ENCODE measurements at regions not wholly inside any gene's neighbourhood (a gene's known extent, or its start where the extent isn't known, plus 50 kb on each side); places are given as distances from the start of the nearest gene placed in this dataset.

DNA sequence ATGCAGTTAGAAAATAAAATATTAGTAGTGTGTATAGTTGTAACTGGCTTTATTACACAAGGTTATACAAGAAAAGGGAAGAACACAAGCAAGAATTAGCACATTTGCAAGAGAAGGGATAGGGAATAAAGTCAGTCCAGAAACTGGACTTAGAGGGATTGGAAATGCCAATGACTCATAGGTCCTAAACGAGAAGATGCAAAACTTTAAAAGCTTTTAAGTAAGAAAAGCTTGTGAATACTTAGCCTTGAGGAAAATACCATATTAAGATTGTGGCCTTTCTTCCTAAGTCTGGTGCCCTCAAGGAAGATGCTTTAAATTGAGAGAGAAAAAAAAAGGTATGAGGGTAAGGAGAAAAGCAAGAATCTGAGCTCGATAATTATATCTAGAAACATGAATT lies 102.3 kb upstream of the MCHR2 start:
- no peak overlapping the region for H2BK120ac ChIP-seq (ENCODE audit: low read depth, low read length)
- H2AK5ac ChIP-seq (ENCODE audit: low read length, severe bottlenecking) = no peak overlapping the region
- no peaks in the 10 kb centered on the region for H3K79me1 ChIP-seq (replicated peaks; ENCODE audit: low read length, poor library complexity, severe bottlenecking)
- no peaks in the 10 kb centered on the region for H3K4me1 ChIP-seq (ENCODE audit: control insufficient read depth, insufficient read depth, low read depth, low read length)
- H3K27ac ChIP-seq (ENCODE audit: low read length, poor library complexity, severe bottlenecking) = no peak overlapping the region
- H2AFZ ChIP-seq (ENCODE audit: low read depth, low read length) = no peak overlapping the region
- no peak overlapping the region for H3K9ac ChIP-seq (ENCODE audit: low read length)
- no peaks in the 10 kb centered on the region for H3K9me3 ChIP-seq (ENCODE audit: control insufficient read depth, low read length)
- no peaks in the 10 kb centered on the region for H3K36me3 ChIP-seq (ENCODE audit: control insufficient read depth in 1 of 2, insufficient read depth in 2 of 2, low read depth in 1 of 2, low read length in 2 of 2)
- H3K27me3 ChIP-seq (ENCODE audit: control insufficient read depth in 1 of 2, insufficient read depth in 1 of 2, low read length in 2 of 2) = no peaks in the 10 kb centered on the region
- H2BK12ac ChIP-seq (ENCODE audit: low read length in 2 of 2) = no peak overlapping the region
- no peak overlapping the region for H3K14ac ChIP-seq (ENCODE audit: low read length in 2 of 2)
- no peak overlapping the region for H2BK5ac ChIP-seq (ENCODE audit: low read depth, low read length, poor library complexity, severe bottlenecking)
- H3K4me3 ChIP-seq (ENCODE audit: insufficient read depth in 1 of 2, low read depth in 1 of 2, low read length in 2 of 2) = no peak overlapping the region
- H4K91ac ChIP-seq (ENCODE audit: low read length) = no peak overlapping the region
- H3K23ac ChIP-seq (ENCODE audit: low read length in 2 of 2) = no peak overlapping the region
- H3K4me2 ChIP-seq (ENCODE audit: low read length, poor library complexity, severe bottlenecking) = no peak overlapping the region
- no peak overlapping the region for H3K18ac ChIP-seq (ENCODE audit: low read depth in 1 of 2, low read length in 2 of 2)
- DNase-seq = no peak
- no peak overlapping the region for H2BK15ac ChIP-seq (ENCODE audit: low read depth, poor library complexity, severe bottlenecking)
- H4K8ac ChIP-seq (ENCODE audit: low read length) = no peak overlapping the region
- no peak overlapping the region for H3K4ac ChIP-seq (ENCODE audit: low read depth in 1 of 2, low read length in 2 of 2)
- 50% methylated on average over 1 of the region's 2 CpGs for WGBS

- H3K4me3 ChIP-seq (ENCODE audit: insufficient read depth in 1 of 2, low read depth in 1 of 2, low read length in 2 of 2) = no peak overlapping the region
Observed at GRCh38 chr6:100093405-100093804, 99.4 kb upstream of the MCHR2 start.

DNA sequence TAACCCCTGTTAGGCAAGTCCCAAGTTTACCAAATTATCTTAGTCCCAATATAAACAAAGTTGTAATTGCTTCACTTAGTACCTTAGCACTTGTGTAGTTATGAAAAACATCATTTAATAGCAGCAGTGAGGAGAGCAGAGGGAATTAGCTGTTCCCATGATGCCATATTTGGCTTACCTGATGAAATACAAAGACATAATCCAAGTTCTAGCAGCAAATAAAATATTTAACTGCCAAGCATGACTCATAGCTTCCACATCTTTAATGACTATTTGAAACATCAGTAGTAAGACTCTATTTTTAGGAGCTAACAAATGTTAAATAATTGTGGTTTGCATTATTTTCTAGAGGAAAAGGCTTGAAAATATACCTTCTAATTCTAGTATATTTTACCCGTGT lies 94.0 kb upstream of the MCHR2 start:
- Histone ChIP-seq H4K8ac (ENCODE audit: low read length) (no peak overlapping the region), H4K91ac (ENCODE audit: low read length) (no peak overlapping the region), H3K36me3 (ENCODE audit: control insufficient read depth in 1 of 2, insufficient read depth in 2 of 2, low read depth in 1 of 2, low read length in 2 of 2) (no peaks in the 10 kb centered on the region), H3K14ac (ENCODE audit: low read length in 2 of 2) (no peak overlapping the region), H3K27ac (ENCODE audit: low read length, poor library complexity, severe bottlenecking) (no peak overlapping the region), H3K23ac (ENCODE audit: low read length in 2 of 2) (no peak overlapping the region), H3K9ac (ENCODE audit: low read length) (no peak overlapping the region), H2AK5ac (ENCODE audit: low read length, severe bottlenecking) (no peak overlapping the region), H2BK120ac (ENCODE audit: low read depth, low read length) (no peak overlapping the region), H2AFZ (ENCODE audit: low read depth, low read length) (no peak overlapping the region), H3K9me3 (ENCODE audit: control insufficient read depth, low read length) (no peaks in the 10 kb centered on the region), H2BK5ac (ENCODE audit: low read depth, low read length, poor library complexity, severe bottlenecking) (no peak overlapping the region), H3K4me3 (ENCODE audit: insufficient read depth in 1 of 2, low read depth in 1 of 2, low read length in 2 of 2) (no peak overlapping the region), H2BK12ac (ENCODE audit: low read length in 2 of 2) (no peak overlapping the region), H3K4me2 (ENCODE audit: low read length, poor library complexity, severe bottlenecking) (no peak overlapping the region), H3K27me3 (ENCODE audit: control insufficient read depth in 1 of 2, insufficient read depth in 1 of 2, low read length in 2 of 2) (no peaks in the 10 kb centered on the region), H3K18ac (ENCODE audit: low read depth in 1 of 2, low read length in 2 of 2) (no peak overlapping the region), H3K79me1 (replicated peaks; ENCODE audit: low read length, poor library complexity, severe bottlenecking) (no peaks in the 10 kb centered on the region), H3K4me1 (ENCODE audit: control insufficient read depth, insufficient read depth, low read depth, low read length) (no peaks in the 10 kb centered on the region), H3K4ac (ENCODE audit: low read depth in 1 of 2, low read length in 2 of 2) (no peak overlapping the region), H2BK15ac (ENCODE audit: low read depth, poor library complexity, severe bottlenecking) (no peak overlapping the region)
- peak; percentile 42 for DNase-seq
- 100% methylated on average over 1 of the region's 1 CpG for WGBS

More at GRCh38 chr6:100093405-100093804, 99.4 kb upstream of the MCHR2 start:
- Histone ChIP-seq H3K4me2 (ENCODE audit: low read length, poor library complexity, severe bottlenecking) (no peak overlapping the region), H3K4me1 (ENCODE audit: control insufficient read depth, insufficient read depth, low read depth, low read length) (no peaks in the 10 kb centered on the region), H4K91ac (ENCODE audit: low read length) (no peak overlapping the region), H2AFZ (ENCODE audit: low read depth, low read length) (no peak overlapping the region), H3K4ac (ENCODE audit: low read depth in 1 of 2, low read length in 2 of 2) (no peak overlapping the region), H3K18ac (ENCODE audit: low read depth in 1 of 2, low read length in 2 of 2) (no peak overlapping the region), H2BK5ac (ENCODE audit: low read depth, low read length, poor library complexity, severe bottlenecking) (no peak overlapping the region), H2BK15ac (ENCODE audit: low read depth, poor library complexity, severe bottlenecking) (no peak overlapping the region), H3K14ac (ENCODE audit: low read length in 2 of 2) (no peak overlapping the region), H3K9ac (ENCODE audit: low read length) (no peak overlapping the region), H2BK12ac (ENCODE audit: low read length in 2 of 2) (no peak overlapping the region), H2BK120ac (ENCODE audit: low read depth, low read length) (no peak overlapping the region), H3K79me1 (replicated peaks; ENCODE audit: low read length, poor library complexity, severe bottlenecking) (no peaks in the 10 kb centered on the region), H4K8ac (ENCODE audit: low read length) (no peak overlapping the region), H3K9me3 (ENCODE audit: control insufficient read depth, low read length) (no peaks in the 10 kb centered on the region), H3K36me3 (ENCODE audit: control insufficient read depth in 1 of 2, insufficient read depth in 2 of 2, low read depth in 1 of 2, low read length in 2 of 2) (no peaks in the 10 kb centered on the region), H3K27ac (ENCODE audit: low read length, poor library complexity, severe bottlenecking) (no peak overlapping the region), H3K27me3 (ENCODE audit: control insufficient read depth in 1 of 2, insufficient read depth in 1 of 2, low read length in 2 of 2) (no peaks in the 10 kb centered on the region), H3K23ac (ENCODE audit: low read length in 2 of 2) (no peak overlapping the region), H2AK5ac (ENCODE audit: low read length, severe bottlenecking) (no peak overlapping the region)
- WGBS = 96% methylated on average over 6 of the region's 6 CpGs
- DNase-seq = no peak

DNA sequence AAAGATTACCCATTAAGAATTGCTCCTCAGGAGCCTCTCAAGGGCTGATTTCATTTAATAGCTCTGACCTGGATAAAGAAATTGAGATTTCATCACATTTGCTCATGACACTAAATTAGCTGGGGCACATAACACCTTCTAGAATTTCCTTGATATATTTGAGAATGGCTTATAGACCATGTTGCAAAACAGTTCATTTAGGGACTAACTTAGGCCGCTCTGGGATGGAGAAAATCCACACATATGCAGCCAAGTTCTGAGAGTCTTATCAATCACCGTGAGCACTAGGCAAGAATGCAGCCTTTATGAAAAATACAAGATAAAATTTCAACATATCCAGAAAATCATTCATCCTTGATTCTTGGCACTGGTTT lies 91.0 kb upstream of the MCHR2 start:
- no peak overlapping the region for H4K91ac ChIP-seq (ENCODE audit: low read length)
- H2AFZ ChIP-seq (ENCODE audit: low read depth, low read length) = no peak overlapping the region
- H2BK12ac ChIP-seq (ENCODE audit: low read length in 2 of 2) = no peak overlapping the region
- H4K8ac ChIP-seq (ENCODE audit: low read length) = no peak overlapping the region
- no peaks in the 10 kb centered on the region for H3K9me3 ChIP-seq (ENCODE audit: control insufficient read depth, low read length)
- no peak overlapping the region for H2BK120ac ChIP-seq (ENCODE audit: low read depth, low read length)
- WGBS = 61% methylated on average over 2 of the region's 2 CpGs
- no peak overlapping the region for H3K4ac ChIP-seq (ENCODE audit: low read depth in 1 of 2, low read length in 2 of 2)
- no peak overlapping the region for H2BK5ac ChIP-seq (ENCODE audit: low read depth, low read length, poor library complexity, severe bottlenecking)
- H3K9ac ChIP-seq (ENCODE audit: low read length) = no peak overlapping the region
- H3K18ac ChIP-seq (ENCODE audit: low read depth in 1 of 2, low read length in 2 of 2) = no peak overlapping the region
- H3K4me1 ChIP-seq (ENCODE audit: control insufficient read depth, insufficient read depth, low read depth, low read length) = no peaks in the 10 kb centered on the region
- no peak overlapping the region for H2AK5ac ChIP-seq (ENCODE audit: low read length, severe bottlenecking)
- H3K23ac ChIP-seq (ENCODE audit: low read length in 2 of 2) = no peak overlapping the region
- no peak for DNase-seq
- H3K4me2 ChIP-seq (ENCODE audit: low read length, poor library complexity, severe bottlenecking) = no peak overlapping the region
- no peak overlapping the region for H3K4me3 ChIP-seq (ENCODE audit: insufficient read depth in 1 of 2, low read depth in 1 of 2, low read length in 2 of 2)
- H3K36me3 ChIP-seq (ENCODE audit: control insufficient read depth in 1 of 2, insufficient read depth in 2 of 2, low read depth in 1 of 2, low read length in 2 of 2) = no peaks in the 10 kb centered on the region
- no peak overlapping the region for H2BK15ac ChIP-seq (ENCODE audit: low read depth, poor library complexity, severe bottlenecking)
- no peaks in the 10 kb centered on the region for H3K27me3 ChIP-seq (ENCODE audit: control insufficient read depth in 1 of 2, insufficient read depth in 1 of 2, low read length in 2 of 2)
- H3K79me1 ChIP-seq (replicated peaks; ENCODE audit: low read length, poor library complexity, severe bottlenecking) = no peaks in the 10 kb centered on the region
- H3K27ac ChIP-seq (ENCODE audit: low read length, poor library complexity, severe bottlenecking) = no peak overlapping the region
- H3K14ac ChIP-seq (ENCODE audit: low read length in 2 of 2) = no peak overlapping the region
